Heart left ventricle (tissue), 13 donors: ENCODE measurements at regions not wholly inside any gene's neighbourhood (a gene's known extent, or its start where the extent isn't known, plus 50 kb on each side); places are given as distances from the start of the nearest gene placed in this dataset.

Experiments used
- CTCF ChIP-seq, 12 donors: fragments of 200-600 bp; sonication (generic) in 4 of 12; IDR thresholded peaks; one replicate each; pipeline versions ENCODE4 v1.5.0 to v1.8.0; 2018 to 2022; ENCODE audit warnings: antibody characterized with exemption in 12 of 12, mild to moderate bottlenecking in 5 of 12
- POLR2A ChIP-seq, 2 donors: fragments of 450-650 bp; IDR thresholded peaks; one replicate each; pipeline ENCODE4 v1.6.1; 2017; ENCODE audit warnings: antibody characterized with exemption in 2 of 2, mild to moderate bottlenecking in 2 of 2, moderate library complexity in 2 of 2
- donor health status: ischemic (EF 13 %, LVEDD 7.1; RV severe dilation, severe dysfunction).
- donor health status: DM: no; HTN: yes; CAD: no.
- donor health status: DM: no; HTN: no; CAD: no.
- donor health status: ischemic (EF 25% LVEDD 6.9; RV normal size, moderate dysfunction).
- donor health status: ischemic (EF 25% LVEDD 5.7; RV mildly dilated, moderate dysfunction).
- donor health status: ischemic (EF 35%, LVEDD 5.7; RV mildly dilated, moderate dysfunction).
- donor health status: nonischemic (EF 11% LVEDD 7.7; RV severe dilation, severe dysfunction).
- donor health status: DM: yes; HTN: yes; CAD: no.
- donor health status: PGD.
- donor health status: ischemic (EF 29% LVEDD 5.4; RV normal size, mild dysfunction).
- donor health status: nonischemic (EF 23%, LVEDD 6.1; RV moderate dilation, normal function).

DNA sequence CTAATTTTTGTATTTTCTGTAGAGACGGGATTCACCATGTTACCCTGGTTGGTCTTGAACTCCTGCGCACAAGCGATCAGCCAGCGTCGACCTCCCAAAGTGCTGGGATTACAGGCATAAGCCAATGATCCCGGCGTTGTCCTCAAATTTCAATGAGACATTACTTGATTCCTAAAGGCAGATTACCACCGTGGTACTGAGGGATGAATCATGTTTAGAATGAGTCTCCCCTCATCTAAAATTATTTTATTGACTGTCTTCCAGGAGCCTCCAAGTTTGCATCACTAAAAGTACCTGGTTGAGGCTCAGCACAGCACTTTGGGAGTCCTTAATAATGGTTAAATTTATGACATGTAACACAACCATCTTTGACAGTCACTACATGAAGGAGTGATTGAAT is 142.2 kb upstream of the AKR1E2 start:
- TF ChIP-seq CTCF (IDR thresholded peaks at IDR 0.05), result no peak
- TF ChIP-seq POLR2A (IDR thresholded peaks at IDR 0.05), result no peak
